ENCODE measurements at regions not wholly inside any gene's neighbourhood (a gene's known extent, or its start where the extent isn't known, plus 50 kb on each side); places are given as distances from the start of the nearest gene placed in this dataset.

DNA sequence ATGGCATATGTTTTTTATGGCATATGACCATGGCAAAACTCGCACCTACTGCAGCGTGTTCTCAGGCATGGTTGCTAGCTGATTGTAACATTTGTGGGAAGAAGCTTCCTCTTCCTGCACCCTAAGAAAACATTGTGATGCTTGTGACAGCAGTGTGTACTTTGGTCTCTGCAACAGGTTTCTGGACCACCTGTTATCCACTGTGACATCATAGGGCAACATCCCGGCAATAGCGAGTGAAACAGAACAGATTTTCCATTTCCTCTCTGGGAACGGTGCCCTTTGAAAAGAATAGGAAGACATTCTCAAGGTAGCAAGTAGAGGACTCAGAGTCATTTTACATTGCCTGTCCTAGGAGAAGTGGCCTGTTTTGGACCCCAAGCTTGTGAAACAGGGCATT, 135.4 kb upstream of the TRHDE start:
- TF ChIP-seq CTCF (CRISPR knock-in tag; IDR thresholded peaks at IDR 0.05) = no peak
- TF ChIP-seq, protein P1, sequence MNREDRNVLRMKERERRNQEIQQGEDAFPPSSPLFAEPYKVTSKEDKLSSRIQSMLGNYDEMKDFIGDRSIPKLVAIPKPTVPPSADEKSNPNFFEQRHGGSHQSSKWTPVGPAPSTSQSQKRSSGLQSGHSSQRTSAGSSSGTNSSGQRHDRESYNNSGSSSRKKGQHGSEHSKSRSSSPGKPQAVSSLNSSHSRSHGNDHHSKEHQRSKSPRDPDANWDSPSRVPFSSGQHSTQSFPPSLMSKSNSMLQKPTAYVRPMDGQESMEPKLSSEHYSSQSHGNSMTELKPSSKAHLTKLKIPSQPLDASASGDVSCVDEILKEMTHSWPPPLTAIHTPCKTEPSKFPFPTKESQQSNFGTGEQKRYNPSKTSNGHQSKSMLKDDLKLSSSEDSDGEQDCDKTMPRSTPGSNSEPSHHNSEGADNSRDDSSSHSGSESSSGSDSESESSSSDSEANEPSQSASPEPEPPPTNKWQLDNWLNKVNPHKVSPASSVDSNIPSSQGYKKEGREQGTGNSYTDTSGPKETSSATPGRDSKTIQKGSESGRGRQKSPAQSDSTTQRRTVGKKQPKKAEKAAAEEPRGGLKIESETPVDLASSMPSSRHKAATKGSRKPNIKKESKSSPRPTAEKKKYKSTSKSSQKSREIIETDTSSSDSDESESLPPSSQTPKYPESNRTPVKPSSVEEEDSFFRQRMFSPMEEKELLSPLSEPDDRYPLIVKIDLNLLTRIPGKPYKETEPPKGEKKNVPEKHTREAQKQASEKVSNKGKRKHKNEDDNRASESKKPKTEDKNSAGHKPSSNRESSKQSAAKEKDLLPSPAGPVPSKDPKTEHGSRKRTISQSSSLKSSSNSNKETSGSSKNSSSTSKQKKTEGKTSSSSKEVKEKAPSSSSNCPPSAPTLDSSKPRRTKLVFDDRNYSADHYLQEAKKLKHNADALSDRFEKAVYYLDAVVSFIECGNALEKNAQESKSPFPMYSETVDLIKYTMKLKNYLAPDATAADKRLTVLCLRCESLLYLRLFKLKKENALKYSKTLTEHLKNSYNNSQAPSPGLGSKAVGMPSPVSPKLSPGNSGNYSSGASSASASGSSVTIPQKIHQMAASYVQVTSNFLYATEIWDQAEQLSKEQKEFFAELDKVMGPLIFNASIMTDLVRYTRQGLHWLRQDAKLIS (CRISPR knock-in tag; IDR thresholded peaks at IDR 0.05) = no peak
- TF ChIP-seq POGK (CRISPR knock-in tag; conservative IDR thresholded peaks at IDR 0.05) = no peak
- TF ChIP-seq, protein P2, sequence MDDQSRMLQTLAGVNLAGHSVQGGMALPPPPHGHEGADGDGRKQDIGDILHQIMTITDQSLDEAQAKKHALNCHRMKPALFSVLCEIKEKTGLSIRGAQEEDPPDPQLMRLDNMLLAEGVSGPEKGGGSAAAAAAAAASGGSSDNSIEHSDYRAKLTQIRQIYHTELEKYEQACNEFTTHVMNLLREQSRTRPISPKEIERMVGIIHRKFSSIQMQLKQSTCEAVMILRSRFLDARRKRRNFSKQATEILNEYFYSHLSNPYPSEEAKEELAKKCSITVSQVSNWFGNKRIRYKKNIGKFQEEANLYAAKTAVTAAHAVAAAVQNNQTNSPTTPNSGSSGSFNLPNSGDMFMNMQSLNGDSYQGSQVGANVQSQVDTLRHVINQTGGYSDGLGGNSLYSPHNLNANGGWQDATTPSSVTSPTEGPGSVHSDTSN (CRISPR knock-in tag; IDR thresholded peaks at IDR 0.05; ENCODE audit: borderline replicate concordance) = no peak
- TF ChIP-seq RORA (CRISPR knock-in tag; IDR thresholded peaks at IDR 0.05) = no peak
- TF ChIP-seq, protein P3, sequence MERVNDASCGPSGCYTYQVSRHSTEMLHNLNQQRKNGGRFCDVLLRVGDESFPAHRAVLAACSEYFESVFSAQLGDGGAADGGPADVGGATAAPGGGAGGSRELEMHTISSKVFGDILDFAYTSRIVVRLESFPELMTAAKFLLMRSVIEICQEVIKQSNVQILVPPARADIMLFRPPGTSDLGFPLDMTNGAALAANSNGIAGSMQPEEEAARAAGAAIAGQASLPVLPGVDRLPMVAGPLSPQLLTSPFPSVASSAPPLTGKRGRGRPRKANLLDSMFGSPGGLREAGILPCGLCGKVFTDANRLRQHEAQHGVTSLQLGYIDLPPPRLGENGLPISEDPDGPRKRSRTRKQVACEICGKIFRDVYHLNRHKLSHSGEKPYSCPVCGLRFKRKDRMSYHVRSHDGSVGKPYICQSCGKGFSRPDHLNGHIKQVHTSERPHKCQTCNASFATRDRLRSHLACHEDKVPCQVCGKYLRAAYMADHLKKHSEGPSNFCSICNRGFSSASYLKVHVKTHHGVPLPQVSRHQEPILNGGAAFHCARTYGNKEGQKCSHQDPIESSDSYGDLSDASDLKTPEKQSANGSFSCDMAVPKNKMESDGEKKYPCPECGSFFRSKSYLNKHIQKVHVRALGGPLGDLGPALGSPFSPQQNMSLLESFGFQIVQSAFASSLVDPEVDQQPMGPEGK (CRISPR knock-in tag; IDR thresholded peaks at IDR 0.05) = no peak
- TF ChIP-seq MYC (CRISPR knock-in tag; IDR thresholded peaks at IDR 0.05; ENCODE audit: borderline replicate concordance) = no peak
- TF ChIP-seq NFIC (IDR thresholded peaks at IDR 0.05; ENCODE audit: low read length) = no peak
- no peak for TF ChIP-seq JUN (CRISPR knock-in tag; IDR thresholded peaks at IDR 0.05)

All from HepG2 (cell line).